ENCODE measurements at regions not wholly inside any gene's neighbourhood (a gene's known extent, or its start where the extent isn't known, plus 50 kb on each side); places are given as distances from the start of the nearest gene placed in this dataset.

DNA sequence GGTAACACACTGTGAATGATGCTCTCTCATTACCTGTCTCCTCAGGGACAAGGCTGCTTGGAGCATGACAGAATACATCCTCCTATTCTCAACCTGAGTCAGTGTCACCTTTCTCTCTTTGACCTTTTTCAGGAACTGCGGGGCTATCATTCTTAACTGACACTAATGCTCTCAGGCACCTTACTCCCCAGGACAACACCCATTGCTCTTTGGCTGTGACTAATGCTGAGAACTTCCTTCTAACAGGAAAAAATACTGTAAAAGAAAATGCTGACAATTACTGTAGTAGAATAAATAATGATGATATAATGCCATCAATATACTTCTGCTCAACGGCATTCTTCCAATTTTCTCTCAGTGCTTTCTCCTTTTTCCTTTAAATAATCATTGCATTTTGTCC is 2082.7 kb upstream of the RAG2 start:
- Mint-ChIP-seq H3K36me3 (no peaks in the 10 kb centered on the region), H3K9me3 (peaks cover 0 to 5% (median 0%) of the 10 kb centered on the region in 7 donors), H3K27me3 (ENCODE audit: low read depth in 3 of 3) (no peaks in the 10 kb centered on the region), H3K4me1 (no peaks in the 10 kb centered on the region), H3K27ac (no peak overlapping the region), H3K4me3 (no peak overlapping the region)
- no peaks in the 10 kb centered on the region for H3K4me1 ChIP-seq (ENCODE audit: control insufficient read depth in 1 of 2, insufficient read depth in 2 of 2, low read length in 2 of 2)
- no peaks in the 10 kb centered on the region for H4K20me1 ChIP-seq (ENCODE audit: insufficient read depth, low read length)
- H3K4me3 ChIP-seq (replicated peaks in 1 of 3; ENCODE audit: low read depth in 2 of 3, low read length in 3 of 3): no peak overlapping the region
- intact Hi-C loops (cut with micrococcal nuclease): no loop called here
- H2AFZ ChIP-seq (ENCODE audit: insufficient read depth, low read depth, low read length, poor library complexity, severe bottlenecking): no peak overlapping the region
- TF ChIP-seq, protein P1, sequence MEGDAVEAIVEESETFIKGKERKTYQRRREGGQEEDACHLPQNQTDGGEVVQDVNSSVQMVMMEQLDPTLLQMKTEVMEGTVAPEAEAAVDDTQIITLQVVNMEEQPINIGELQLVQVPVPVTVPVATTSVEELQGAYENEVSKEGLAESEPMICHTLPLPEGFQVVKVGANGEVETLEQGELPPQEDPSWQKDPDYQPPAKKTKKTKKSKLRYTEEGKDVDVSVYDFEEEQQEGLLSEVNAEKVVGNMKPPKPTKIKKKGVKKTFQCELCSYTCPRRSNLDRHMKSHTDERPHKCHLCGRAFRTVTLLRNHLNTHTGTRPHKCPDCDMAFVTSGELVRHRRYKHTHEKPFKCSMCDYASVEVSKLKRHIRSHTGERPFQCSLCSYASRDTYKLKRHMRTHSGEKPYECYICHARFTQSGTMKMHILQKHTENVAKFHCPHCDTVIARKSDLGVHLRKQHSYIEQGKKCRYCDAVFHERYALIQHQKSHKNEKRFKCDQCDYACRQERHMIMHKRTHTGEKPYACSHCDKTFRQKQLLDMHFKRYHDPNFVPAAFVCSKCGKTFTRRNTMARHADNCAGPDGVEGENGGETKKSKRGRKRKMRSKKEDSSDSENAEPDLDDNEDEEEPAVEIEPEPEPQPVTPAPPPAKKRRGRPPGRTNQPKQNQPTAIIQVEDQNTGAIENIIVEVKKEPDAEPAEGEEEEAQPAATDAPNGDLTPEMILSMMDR (IDR thresholded peaks at IDR 0.05): no peak
- DNase-seq: no peak
- no peak overlapping the region for H3K27ac ChIP-seq (ENCODE audit: low read depth in 1 of 2, low read length in 2 of 2)
- no peak overlapping the region for H3K4me2 ChIP-seq (replicated peaks; ENCODE audit: extremely low read depth, low read length, poor library complexity, severe bottlenecking)
- H3K79me2 ChIP-seq (ENCODE audit: insufficient read depth, low read length): no peaks in the 10 kb centered on the region
- H3K9me3 ChIP-seq (replicated peaks in 1 of 2; ENCODE audit: control insufficient read depth in 1 of 2, insufficient read depth in 1 of 2, low read length in 2 of 2): no peaks in the 10 kb centered on the region
- no peaks in the 10 kb centered on the region for H3K36me3 ChIP-seq (replicated peaks in 1 of 2; ENCODE audit: control insufficient read depth in 1 of 2, insufficient read depth in 2 of 2, low read length in 2 of 2)
- H3K9ac ChIP-seq (ENCODE audit: insufficient read depth, low read length, poor library complexity, severe bottlenecking): no peak overlapping the region
- H3K27me3 ChIP-seq (ENCODE audit: control insufficient read depth in 2 of 2, insufficient read depth in 2 of 2, low read length in 2 of 2): no peaks in the 10 kb centered on the region
- no CpG with 5 or more reads among the region's 2 CpGs for WGBS (ENCODE audit: insufficient coverage)

DNA sequence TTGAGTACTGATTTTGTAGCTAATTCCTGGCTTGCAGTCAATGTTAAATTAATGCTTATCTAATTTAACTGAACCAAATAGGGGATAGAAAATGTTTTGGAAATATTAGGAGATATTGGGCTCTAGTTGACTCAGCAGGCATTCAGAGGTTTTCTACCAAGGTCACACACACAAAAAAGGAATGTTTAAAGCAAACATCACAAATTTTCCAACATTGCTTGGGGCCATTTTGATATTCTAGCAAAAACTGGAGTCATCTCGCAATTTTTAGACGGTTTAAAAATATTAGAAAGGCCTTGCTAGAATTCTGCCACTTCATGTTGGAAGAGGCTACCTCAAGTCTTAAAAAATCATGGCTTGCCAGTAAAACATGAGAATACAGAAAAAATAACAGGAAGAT is 2082.1 kb upstream of the RAG2 start:
- Histone ChIP-seq H2AFZ (ENCODE audit: insufficient read depth, low read depth, low read length, poor library complexity, severe bottlenecking) (no peak overlapping the region), H3K79me2 (ENCODE audit: insufficient read depth, low read length) (no peaks in the 10 kb centered on the region), H3K4me1 (ENCODE audit: control insufficient read depth in 1 of 2, insufficient read depth in 2 of 2, low read length in 2 of 2) (no peaks in the 10 kb centered on the region), H3K9ac (ENCODE audit: insufficient read depth, low read length, poor library complexity, severe bottlenecking) (no peak overlapping the region), H3K27me3 (ENCODE audit: control insufficient read depth in 2 of 2, insufficient read depth in 2 of 2, low read length in 2 of 2) (no peaks in the 10 kb centered on the region), H3K27ac (ENCODE audit: low read depth in 1 of 2, low read length in 2 of 2) (no peak overlapping the region), H3K4me3 (replicated peaks in 1 of 3; ENCODE audit: low read depth in 2 of 3, low read length in 3 of 3) (no peak overlapping the region), H3K4me2 (replicated peaks; ENCODE audit: extremely low read depth, low read length, poor library complexity, severe bottlenecking) (no peak overlapping the region), H3K9me3 (replicated peaks in 1 of 2; ENCODE audit: control insufficient read depth in 1 of 2, insufficient read depth in 1 of 2, low read length in 2 of 2) (no peaks in the 10 kb centered on the region), H4K20me1 (ENCODE audit: insufficient read depth, low read length) (no peaks in the 10 kb centered on the region), H3K36me3 (replicated peaks in 1 of 2; ENCODE audit: control insufficient read depth in 1 of 2, insufficient read depth in 2 of 2, low read length in 2 of 2) (no peaks in the 10 kb centered on the region)
- TF ChIP-seq, protein P1 (IDR thresholded peaks at IDR 0.05): no peak
- no peaks in the 10 kb centered on the region for H3K27me3 Mint-ChIP-seq (ENCODE audit: low read depth in 3 of 3)
- H3K27ac Mint-ChIP-seq: no peak overlapping the region
- no peaks in the 10 kb centered on the region for H3K36me3 Mint-ChIP-seq
- no peaks in the 10 kb centered on the region for H3K4me1 Mint-ChIP-seq
- peaks cover 0 to 5% (median 0%) of the 10 kb centered on the region in 7 donors for H3K9me3 Mint-ChIP-seq
- intact Hi-C loops (cut with micrococcal nuclease): no loop called here
- DNase-seq: no peak
- no CpG with 5 or more reads among the region's 2 CpGs for WGBS (ENCODE audit: insufficient coverage)
- no peak overlapping the region for H3K4me3 Mint-ChIP-seq
